HG02885 (cell line): ENCODE measurements at regions not wholly inside any gene's neighbourhood (a gene's known extent, or its start where the extent isn't known, plus 50 kb on each side); places are given as distances from the start of the nearest gene placed in this dataset.

Source experiments
- ATAC-seq: cut with Tn5 transposase; IDR thresholded peaks from one replicate; pipeline ENCODE4 v1.9.1; 2021; ENCODE audit warnings: mild to moderate bottlenecking; ENCODE audit not compliant: unreplicated experiment, poor library complexity

DNA sequence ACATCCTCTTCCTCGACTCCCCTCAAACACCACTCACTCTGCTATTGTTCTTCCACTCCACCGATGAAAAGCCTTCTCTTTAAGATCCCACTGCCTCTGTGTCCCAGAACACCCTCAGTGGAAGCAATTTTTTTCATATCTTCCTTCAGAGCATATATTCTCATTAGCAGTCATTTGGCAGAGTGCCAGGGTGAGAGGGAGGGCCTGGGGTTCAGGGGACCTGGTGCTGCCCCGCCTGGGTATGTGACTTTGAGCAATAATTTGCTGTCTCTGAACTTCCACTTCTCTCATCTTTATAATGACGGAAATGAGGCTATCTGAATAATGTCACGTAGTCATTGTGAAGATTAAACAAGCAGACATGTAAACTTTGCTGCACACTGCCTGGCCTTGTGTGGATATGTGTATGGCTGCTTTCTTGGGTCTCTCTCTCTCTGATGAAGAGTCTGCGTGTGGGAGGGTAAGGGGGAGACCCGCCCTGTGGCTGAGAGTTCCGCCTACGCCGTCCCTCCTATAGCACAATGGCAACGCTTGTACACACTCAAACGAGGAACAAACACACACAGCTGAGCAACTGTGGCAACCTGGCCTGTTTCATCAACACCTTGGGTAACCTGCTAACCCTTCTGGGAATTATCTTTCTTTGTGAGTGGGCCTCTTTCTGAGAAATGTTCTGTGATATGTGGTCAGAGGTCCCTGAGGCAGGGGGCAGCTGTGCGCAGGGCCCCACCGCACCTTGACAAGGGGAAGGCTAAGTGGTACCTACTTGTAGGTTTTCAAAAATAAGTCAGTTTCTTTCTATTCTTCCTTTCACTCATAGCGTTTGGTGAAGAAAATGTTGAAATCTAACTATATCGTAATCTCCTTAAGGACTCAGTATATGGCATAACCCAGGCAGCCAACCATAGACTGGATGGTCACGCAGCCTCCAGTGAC is 369.8 kb downstream of the SV2B start:
- no peak for ATAC-seq

DNA sequence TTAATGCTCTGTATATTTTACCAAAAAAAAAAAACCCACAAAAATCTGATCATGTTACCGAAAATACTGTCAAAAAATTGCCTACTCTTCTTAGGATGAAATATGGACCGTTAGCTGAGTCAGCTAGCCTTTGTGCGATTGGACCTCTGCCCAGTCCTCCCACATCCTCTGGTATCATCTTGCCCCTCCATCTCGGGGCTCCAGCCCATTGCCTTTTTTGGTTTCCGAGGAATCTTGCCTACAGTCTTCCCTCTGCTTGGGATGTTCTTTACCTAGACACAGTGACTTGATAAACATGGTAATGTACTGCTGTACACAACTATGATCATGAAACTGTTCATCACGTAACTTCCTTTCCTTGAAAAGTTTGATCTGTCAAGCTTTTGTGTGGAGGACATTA is 371.4 kb downstream of the SV2B start:
- ATAC-seq, result no peak

DNA sequence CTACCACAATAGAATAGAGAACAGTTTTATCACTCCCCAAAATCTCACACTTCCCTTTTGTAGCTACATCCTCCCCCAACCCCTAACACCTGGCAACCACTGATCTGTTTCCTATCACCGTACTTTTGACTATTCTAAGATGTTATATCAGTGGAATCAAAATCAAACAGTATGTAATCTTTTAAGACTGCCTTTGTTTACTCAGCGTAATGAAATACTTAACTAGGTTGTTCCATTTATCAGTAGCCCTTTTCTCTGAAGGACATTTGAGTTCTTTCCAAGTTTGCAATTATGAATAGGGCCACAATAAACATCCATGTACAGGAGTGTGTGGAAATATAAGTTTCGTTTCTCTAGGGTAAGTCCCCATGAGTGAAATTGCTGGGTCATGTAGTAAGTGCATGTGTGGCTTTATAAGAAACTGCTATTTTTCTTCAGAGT is 372.3 kb downstream of the SV2B start:
- ATAC-seq, result no peak

DNA sequence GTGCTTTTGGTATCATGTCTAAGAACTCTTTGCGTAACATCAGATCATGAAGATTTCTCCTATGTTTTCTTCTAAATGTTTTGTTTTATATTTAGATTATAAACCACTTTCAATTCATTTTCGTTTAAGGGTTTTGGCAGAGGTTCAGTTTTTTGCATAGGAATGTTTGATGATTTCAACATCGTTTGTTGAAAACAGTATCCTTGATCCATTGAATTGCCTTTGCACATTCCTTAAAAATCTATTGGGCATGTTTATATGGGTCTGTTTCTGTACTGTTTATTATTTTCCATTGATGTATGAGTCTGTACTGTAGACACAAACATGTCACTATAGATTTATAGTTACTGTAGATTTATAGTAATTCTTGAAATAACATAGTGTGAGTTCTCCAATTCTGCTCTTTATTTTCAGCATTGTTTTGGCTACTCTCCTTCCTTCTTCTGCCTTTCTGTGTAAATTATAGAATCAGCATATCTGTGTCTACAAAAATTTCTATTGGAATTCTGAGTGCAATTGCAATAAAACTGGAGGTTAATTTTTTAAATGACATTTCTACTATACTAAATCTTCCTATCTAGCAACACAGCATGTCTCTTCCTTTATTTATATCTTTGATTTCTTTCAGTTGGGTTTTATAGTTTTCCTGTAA is 374.0 kb downstream of the SV2B start:
- no peak for ATAC-seq

DNA sequence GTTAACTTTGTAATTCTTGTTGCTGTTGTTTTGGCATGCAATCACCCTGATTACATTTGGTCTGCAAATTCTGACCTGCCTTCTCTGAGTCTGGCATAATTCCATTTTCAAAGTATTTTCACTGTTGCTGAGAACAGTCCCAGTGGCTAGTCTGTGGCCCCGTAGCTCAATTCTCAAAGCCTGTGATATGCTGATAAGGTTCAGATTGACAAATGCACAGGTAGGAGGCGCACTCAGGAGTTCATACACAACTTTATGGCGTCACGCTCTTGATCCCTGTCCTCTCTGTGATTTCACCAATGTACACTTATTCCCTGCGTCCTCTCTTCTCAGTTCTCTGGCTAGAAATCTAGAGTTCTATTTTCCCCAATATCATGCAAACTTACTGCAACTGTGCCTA is 376.6 kb upstream of the SLCO3A1 start:
- ATAC-seq, result no peak

DNA sequence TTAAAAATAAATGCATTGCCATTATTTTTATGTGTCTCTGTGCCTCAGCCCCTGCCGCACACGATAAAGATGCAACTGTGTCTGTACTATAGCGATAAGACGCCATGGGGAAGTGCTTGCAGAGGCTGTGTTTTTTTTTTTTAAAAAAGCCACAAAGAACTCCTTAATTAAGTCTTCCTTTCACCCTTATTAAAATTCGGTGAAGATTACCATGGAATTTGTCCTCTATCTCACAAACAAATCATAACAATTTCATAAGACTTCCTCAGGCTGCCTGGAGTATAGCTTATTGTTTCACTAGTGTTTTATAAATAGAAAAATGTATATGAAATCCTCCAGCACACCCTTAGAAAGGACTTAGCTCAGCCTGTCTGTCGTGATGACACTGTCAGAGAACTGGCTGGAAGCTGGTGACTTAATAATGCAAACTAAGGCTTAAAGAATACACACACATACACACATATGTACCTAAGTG is 374.8 kb upstream of the SLCO3A1 start:
- ATAC-seq, result no peak

DNA sequence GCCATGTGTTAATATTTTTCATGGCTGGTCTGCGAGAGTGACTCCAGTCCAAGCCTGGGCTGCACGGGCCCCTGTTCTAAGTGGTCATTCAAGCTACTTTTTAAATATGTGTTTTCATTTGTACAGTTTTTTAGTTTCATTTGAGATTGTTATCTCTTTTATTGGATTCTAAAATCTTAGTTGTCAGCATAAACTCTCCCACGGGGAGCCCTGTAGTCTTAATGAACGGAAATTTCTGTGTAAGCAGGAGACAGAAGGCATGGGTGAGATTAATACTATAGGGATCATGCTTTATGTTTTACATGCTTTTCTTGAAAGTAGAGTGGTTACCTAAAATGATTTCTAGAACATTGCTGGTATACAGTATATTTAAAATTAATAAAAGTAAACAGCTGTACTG is 373.1 kb upstream of the SLCO3A1 start:
- ATAC-seq, result no peak

DNA sequence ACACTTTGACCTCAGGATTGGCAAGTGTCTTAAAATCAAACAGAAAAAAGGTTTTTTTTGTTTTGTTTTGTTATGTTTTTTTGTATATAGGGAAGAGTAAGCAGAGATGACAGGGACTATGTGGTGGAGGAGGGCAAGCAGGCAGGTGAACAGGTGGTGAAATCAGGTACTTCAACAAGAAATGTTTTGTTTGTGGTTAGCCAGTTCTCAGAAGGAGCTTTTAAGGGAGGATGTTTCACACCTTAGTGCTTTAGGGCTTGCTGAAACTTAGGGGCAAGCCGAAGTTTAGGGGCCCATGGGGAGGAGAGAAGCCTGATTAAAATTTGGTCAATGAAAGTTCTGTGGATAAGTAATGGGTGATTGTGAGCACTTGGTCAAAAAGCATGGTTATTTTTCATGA is 370.7 kb upstream of the SLCO3A1 start:
- ATAC-seq, result no peak

DNA sequence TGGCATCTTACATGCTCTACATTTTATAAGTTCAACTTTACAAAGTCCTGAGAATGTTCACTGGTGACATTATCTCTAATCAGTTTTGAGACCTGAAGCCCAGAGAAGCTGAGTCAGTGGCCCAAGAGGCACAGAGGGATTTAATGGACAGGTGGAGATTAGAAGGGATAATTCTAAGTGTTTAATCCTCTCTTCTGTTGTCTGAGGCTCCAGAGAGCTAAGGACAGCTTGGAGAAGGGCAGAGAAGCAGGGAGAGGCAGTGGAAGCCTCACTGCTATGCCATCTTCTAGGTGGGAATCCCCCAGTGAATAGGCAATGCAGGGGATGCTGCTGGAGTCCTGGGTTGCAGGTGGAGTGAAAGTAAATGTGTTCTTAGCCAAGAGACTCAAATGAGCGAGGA is 369.4 kb upstream of the SLCO3A1 start:
- no peak for ATAC-seq

DNA sequence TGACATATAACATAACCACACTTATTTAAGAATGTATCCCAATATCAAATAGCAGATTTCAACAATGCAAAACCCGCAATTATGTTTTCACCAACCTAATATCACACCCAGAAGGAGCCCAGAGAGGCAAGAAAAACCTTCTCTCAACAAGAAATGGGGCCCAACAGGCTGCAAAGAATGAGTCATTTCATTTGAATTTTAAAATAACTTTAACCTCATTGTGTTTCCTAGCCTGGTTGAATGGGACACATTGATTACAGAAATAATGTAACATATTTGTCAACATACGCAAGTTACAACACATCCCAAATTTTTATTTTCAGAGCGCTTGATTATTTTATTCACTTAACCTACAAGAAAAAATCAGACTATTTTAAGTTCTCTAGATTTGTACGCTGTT is 365.1 kb upstream of the SLCO3A1 start:
- no peak for ATAC-seq

DNA sequence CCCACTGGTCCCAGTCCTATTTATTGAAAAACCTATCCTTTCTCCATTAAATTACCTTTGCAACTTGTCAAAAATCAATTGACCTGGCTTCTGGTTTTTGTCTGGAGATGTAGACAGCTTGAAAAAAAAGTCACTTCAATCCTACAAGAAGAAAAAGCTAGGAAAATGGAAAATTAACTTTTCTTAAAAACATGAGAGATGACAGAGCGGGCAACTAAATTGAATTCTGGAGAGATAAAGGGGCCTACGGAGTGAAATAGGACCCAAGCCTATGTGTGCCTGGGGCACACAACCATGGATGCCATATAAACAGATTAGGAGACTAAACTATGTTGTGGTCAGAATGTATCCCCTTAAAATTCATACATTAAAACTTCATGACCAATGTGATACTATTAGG is 363.3 kb upstream of the SLCO3A1 start:
- no peak for ATAC-seq

DNA sequence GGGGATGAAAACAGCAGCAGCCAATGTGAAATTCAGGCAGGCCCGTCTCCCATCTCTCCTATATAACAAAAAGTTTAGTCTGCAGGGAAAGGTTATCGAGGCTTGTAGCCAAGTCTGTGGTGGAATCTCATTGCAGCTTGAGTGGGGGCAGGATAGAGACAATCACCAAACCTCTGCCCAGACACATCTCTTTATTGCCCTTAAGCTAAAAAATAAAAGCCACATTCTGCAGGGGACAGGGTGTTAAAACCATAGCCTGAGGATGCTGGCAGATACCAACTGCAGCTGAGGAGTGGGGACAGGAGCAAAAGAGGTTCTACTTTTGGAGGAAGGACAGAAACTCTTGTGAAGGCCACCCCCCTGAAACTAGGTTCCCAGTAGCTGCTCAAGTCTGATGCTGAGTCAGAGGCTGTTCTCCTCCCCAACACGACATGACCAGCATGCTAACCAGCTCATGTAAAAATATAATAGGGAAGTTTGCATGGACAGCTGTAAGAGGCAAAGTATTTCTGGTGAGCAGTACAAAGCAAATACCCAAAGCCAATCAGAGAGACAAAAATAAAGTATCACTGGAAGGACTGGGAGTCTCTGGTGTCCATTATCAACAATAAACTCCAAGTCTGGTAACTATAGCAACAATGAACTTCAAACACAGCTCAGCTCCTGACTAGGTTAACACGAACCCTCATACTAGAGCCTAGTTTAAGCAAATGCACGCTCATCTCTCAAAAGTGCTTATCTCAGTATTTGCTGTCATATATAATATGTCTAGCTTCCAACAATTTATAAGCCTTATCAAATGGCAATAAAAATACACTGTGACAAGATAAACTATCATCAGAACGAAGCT is 362.2 kb upstream of the SLCO3A1 start:
- no peak for ATAC-seq

DNA sequence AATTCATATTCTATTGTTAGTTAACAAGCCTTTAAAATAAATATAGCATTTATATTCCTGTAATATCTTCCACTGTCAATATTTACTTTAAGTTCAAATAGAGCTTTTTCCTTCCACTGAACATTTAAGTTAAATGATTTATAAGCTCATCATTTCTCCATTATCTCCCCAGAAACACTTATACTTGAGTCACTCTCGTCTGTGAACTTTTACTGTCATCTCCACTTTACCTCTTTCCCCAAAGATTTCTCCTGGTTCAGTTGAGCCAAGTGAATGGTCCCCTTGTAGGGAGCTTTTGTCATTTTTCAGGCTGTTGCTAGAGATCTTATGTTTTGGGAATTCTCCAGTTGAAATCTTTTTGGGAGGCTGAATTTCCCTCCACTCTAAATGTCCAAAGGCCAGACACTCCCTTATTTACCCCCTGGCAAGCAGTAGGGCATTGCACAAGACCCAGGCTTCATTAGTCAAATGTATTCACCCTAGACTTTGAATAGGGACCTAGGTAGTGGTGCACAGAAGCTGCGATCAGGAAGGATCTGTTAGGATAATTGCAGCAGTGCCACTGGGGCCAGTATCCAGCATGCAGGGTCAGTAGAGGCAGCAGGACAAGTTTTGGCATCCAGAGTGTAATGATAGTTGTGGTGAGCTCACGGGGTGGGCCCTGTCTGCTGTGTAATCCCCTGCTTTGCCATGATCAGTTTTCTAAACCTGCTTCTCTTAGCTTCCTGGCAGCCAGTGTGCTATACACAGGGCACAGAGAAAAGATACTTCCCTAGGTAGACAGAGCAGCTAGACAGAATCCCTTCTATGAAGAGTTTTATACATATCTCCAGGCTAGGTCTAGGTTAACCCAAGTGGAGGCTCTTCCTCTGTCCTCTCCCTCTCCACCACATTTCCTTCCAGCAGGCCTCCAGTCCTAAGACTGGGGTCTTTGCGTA is 356.5 kb upstream of the SLCO3A1 start:
- no peak for ATAC-seq

DNA sequence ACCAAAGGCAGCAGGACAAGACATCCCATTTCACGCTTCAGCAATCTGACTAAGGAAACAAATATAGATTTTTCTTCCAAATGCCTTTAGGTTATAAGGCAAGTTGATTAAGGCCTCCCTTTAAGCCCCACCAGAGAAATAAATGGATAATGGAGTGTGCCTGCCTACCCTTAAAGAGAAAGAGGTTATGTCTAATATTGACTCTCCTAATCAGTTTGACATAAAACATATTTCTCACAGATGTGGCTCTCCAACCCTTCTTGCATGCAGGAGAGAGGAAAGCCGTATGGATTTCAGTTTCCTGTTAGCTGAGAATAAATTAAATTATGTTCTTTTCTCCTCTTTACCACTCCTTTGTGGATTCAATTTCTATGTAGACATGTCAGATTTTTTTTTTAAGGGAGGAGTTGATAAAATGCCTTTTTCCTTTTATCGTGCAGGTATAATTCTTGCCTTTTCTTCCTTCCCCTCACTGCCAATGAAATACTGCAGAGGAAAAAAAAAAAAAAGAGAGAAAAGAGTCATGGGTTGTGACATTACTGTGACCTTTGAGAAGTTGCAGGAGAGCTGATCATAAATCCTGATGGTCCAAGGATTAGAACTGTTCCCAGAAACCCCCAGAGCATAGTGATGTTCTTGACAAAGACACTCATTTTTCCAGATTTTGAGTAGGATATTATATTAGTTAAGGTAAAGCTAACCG is 355.3 kb upstream of the SLCO3A1 start:
- no peak for ATAC-seq

DNA sequence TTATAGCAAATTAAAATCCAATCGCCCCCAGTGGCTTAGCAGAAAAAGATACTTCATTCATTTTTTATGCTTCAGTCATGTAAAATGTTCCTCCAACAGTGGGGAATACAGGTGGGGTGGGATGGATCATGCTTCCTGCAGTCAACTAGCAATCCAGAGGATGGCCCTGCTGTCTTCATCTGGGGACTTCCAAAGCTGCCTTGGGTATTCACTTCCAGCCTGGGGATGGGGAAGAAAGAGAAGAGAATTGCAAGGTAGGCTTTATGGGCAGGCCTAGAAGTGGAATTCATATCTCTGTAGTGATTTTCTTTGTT is 354.8 kb upstream of the SLCO3A1 start:
- ATAC-seq, result no peak

DNA sequence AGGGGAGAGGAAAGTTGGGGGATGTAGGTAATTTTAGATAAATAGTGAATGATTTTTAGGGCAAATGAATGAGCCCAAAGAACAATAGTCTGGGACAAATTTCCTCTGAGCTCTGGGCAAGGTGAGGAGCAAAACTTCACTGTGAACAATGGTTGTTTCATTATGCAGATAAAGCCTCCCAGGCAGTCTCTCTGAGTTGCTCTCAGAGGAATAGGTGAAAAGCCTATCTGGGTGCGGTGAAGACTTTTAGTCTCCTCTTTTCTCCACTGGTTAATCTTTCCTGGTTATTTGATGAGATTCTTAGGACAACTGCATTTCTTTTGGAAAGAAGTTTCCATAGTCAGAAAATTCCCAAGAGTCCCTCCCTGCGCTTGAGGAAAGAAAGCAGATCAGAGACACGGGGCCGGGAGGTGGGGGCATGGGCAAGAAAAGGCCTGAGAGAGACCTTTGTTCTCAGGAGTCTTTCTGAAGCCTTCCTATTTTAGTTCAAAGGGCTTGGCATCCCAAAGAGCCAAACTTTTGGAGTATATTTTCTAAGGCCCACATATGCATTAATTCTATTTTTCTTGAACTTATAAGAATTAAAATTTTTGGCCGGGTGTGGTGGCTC is 353.6 kb upstream of the SLCO3A1 start:
- ATAC-seq, result no peak

DNA sequence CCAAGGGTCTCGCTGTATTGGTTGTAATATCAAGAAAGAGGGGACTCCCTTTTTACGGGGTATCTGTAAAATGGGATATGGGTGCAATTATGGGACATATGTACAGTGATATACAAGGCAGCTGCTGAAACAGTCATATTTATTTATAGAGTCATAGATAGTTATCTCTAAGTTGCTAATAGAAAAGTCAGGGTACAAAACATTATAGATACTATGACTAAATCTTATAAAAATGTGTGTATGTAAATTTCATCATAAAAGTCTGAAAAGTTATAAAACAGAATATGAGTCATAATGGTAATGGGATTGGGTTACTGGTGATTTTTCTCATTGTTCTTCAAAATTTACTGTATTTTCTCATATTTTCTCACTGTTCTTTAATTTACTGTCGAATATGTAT is 344.9 kb upstream of the SLCO3A1 start:
- no peak for ATAC-seq

DNA sequence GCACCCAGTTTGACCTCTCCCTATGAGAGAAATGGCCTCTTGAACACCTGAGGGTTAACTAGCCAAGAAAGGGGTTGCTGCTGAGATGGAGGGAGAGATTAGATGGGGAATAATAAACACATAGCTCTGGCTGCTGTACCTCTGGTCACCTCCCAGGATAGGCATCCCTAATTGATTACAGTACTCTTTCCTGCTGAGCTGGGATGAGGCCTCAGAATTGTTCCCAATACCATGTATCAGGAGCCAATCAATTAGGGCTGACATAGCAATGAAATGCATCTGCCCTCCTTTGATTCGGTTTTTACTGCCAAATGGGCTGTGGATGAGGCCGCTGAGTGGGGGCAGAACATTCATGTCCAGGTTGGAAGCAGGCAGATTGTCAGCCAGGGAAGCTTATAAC is 339.4 kb upstream of the SLCO3A1 start:
- ATAC-seq, result no peak

DNA sequence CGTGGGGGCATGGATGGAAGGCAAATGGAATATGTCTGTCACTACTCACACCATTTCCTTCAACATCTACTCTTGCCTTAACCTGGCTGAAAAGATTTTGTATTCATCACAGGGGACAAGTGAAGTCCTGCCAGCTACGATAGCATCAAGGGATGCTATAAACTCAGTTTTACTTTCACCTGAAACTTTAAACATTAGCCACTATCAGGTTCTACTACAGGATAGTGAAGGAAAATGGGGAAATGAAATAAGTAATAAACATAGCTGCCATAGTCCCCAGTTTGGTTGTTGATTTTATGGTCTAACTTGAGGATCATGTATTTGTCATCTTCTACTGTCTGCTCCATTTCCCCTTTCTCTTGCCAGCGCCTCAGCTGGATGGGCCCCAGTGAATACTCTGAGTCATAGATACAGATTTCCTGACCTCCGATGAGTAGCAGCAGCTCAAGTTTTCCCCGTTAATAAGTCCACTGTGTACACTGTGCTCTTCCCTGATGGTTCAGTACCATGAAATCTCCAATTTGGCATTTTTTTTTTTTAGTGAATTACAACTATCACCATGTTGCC is 338.2 kb upstream of the SLCO3A1 start:
- no peak for ATAC-seq
